Amygdala (tissue), 56 donors: ENCODE measurements at regions not wholly inside any gene's neighbourhood (a gene's known extent, or its start where the extent isn't known, plus 50 kb on each side); places are given as distances from the start of the nearest gene placed in this dataset.
"Not testable (repeated sequence)": the region's sequence is repeated elsewhere in the genome, so short reads cannot be mapped to it uniquely, and the experiment has no call there.

Experiments used
- DNase-seq, 56 donors: peaks; one replicate each; lab custom pipeline; 2025; lab: John Stamatoyannopoulos, UW

- DNase-seq, result not testable (repeated sequence)
Measured at GRCh38 chr15:34528055-34528754, 55.2 kb downstream of the GOLGA8B start.

DNA sequence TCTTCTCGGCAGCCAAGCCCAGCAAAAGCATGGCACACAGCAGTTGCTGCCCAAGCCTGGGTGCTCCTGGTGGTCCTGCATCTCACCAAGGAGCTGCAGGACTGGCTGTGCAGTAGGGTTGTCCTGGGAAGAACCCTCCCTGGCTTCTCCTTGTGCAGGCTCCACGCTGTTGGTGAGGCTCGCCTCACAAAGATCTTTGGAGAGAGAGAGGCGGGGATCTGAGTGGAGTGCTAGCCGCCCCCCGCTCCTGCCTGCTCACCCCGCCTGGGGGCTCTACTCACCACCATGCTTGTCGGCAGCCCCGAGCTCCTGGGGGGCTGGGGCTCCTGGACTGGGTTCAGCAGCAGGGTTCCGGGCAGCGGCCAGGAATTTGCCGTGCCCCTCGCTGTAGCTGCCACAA lies 55.8 kb downstream of the GOLGA8B start:
- DNase-seq, result not testable (repeated sequence)

GRCh38 chr15:34523849-34524248 lies 59.6 kb downstream of the GOLGA8B start:
- not testable (repeated sequence) for DNase-seq

- DNase-seq, result not testable (repeated sequence)
Measured at GRCh38 chr15:34522601-34523000, 60.9 kb downstream of the GOLGA8B start.

DNA sequence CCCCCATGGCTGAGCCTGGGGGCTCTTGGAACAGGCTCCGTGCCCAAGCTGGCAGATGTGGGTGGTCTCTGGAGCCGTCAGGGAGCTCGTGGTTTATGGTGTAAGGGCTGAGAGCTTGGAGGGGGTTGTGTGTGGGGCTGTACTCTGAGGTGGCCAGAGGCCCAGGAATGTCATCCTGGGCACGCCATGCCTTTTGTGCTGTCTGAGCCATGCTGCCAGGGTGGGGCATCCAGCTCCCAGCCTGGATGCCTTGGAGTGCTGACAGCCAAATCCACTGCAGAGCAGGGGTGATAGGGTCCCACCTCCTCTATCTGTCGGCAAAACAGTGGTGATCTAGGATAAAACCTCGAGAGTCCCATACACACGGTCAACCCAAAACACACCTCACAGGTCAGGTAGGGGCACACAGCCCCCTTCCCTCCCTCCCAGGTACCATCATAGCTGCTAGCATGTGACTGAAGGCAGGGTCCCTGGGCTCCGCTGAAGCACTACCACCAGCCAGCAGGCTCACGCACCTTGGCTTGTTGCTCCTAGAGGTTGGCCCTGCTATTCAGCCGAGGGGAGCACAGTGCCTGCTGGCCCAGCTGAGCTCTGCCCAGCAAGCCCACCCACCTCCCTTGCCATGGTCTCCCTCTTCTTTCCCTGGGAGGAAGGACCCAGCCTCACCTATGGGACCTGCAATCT lies 61.5 kb downstream of the GOLGA8B start:
- not testable (repeated sequence) for DNase-seq

DNA sequence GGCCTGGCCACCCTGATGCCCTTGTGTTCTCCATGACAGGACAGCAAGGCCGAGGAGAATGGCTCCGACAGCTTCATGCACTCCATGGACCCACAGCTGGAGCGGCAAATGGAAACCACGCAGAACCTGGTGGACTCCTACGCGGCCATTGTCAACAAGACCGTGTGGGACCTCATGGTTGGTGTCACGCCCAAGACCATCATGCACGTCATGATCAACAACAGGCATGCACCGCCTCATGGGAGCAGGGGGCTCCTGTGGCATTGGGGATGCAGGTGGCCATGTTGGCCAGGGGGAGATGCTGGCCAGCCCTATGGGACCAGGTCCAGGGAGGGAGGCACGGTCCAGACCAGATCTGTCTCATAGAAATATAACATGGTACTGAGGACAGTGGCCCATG lies 62.9 kb downstream of the GOLGA8B start:
- no peak for DNase-seq

DNA sequence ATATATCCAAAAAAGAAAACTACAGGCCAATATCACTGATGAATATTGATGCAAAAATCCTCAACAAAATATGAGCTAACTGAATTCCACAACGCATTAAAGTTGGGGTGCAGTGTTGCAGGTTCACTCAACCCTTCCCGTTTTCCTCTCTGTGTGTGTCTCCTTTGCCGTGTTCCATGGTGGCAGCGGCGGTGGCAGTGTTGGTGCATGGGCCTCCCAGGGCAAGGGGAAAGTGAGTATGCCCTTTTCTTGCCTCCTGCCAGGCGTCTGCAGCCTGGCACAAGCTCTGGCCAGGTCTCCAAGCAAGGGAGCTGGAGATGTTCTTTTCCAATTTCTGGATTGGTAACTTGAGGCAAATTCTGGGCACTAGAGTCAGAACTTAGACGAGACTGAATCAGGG lies 63.4 kb downstream of the GOLGA8B start:
- DNase-seq, result not testable (repeated sequence)

DNA sequence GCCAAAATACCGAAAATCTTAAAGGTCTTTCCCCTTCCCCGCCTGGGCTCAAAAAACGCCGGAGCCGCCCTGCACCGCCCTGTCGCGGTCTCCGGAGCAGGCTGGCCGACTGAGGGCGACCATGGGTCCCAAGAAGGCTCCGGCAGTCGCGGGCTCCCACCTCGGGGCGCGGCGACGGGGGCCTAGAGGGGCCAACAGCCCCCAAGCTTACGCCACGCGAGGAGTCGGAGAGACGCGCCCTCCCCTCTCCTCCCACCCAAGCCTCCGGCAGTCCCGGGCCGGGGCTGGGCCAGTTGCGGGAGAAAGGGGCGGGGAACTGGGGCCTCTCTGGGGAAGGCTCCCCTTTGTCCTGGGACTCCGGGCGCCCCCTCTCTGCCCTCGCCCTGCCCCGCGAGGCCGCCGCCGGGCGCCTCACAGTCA lies 69.2 kb downstream of the GOLGA8B start:
- DNase-seq, result peak in 20 of 56 donors; percentile 1 to 62 (median 26)

- DNase-seq, result no peak
Measured at GRCh38 chr15:34512628-34513027, 70.8 kb downstream of the GOLGA8B start.

DNA sequence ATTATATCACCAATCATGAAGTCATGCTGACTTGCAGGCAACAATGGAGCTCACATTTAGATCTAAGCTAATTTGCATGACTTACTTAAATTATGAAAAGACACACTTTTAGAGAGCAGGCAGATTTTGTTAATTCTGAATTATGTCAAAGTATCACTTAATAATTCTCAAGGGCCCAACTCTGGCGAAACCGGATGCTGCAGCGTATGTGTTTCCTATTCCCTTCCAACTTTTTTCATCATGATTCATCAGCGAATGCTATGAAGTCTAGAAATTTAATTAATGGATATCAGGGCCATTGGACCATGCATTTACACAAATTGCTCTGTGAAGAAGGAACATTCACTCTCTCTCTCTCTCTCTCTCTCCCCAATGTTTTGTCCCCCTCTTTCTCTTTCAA lies 63.5 kb upstream of the GOLGA8A start:
- DNase-seq, result no peak

DNA sequence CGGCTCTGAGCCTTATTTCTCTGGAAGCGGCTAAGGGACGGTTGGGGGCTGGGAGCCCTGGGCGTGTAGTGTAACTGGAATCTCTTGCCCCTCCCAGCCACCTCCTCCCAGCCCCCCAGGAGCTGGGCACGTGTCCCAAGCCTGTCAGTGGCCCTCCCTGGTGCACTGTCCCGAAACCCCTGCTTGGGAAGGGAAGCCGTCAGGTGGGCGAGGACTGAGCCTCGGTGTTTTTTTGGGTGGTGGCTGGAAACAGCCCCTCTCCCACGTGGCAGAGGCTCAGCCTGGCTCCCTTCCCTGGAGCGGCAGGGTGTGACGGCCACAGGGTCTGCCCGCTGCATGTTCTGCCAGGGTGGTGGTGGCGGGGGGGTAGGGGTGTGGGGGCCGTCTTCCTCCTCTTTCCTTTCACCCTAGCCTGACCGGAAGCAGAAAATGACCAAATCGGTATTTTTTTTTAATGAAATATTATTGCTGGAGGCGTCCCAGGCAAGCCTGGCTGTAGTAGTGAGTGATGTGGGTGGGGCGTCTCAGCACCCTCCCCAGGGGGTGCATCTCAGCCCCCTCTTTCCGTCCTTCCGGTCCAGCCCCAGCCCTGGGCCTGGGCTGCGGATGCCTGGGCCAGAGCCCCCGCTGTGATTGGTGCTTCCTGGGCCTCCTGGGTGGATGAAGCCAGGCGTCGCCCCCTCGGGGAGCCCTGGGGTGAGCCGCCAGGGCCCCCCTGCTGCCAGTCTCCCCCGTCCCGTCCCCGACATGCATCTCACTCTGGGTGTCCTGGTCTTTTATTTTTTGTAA lies 58.8 kb upstream of the GOLGA8A start:
- DNase-seq, result no peak

GRCh38 chr15:34495707-34496106 lies 58.1 kb upstream of the GOLGA8A start:
- DNase-seq, result not testable (repeated sequence)

GRCh38 chr15:34494084-34494399 lies 56.4 kb upstream of the GOLGA8A start:
- no peak for DNase-seq

GRCh38 chr15:34493001-34493400 lies 55.4 kb upstream of the GOLGA8A start:
- no peak for DNase-seq

GRCh38 chr15:34491488-34491887 lies 53.9 kb upstream of the GOLGA8A start:
- DNase-seq, result not testable (repeated sequence)

DNA sequence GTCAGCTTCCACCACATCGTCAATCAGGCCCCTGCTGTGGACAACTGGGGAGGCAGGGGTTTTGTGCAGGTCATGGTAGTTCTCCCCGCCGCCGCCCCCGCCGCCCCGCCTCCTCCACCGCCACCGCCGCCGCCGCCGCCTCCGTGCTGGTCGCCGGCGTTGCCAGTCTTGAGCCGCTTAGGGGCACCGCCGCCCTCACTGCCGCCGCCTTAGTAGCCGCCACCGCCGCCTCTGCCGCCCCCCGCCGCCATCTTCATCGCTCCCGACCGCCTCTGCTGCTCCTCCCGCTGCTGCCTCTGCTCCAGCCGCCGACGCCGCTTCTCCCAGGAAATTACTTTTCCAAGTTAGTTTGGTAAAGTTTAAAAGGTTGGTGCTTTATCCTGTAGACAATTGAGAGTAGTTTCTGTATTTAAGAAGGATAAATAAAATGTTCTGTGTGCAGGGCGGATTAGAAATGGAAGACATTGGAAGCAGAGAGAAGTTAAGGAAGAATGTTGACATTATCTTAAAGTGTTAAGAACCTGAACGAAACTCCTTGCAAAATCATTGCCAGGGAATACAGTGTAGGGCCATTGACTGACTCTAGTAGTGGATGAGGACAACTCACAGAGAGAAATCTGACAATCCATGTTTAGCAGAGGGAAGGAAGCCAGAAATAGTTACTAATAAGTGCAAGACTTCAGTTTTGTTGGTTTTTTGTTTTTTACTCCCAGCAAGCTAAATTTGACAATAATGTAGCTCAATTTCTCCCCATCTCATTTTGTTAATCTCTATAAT lies 53.0 kb upstream of the GOLGA8A start:
- DNase-seq, result no peak

DNA sequence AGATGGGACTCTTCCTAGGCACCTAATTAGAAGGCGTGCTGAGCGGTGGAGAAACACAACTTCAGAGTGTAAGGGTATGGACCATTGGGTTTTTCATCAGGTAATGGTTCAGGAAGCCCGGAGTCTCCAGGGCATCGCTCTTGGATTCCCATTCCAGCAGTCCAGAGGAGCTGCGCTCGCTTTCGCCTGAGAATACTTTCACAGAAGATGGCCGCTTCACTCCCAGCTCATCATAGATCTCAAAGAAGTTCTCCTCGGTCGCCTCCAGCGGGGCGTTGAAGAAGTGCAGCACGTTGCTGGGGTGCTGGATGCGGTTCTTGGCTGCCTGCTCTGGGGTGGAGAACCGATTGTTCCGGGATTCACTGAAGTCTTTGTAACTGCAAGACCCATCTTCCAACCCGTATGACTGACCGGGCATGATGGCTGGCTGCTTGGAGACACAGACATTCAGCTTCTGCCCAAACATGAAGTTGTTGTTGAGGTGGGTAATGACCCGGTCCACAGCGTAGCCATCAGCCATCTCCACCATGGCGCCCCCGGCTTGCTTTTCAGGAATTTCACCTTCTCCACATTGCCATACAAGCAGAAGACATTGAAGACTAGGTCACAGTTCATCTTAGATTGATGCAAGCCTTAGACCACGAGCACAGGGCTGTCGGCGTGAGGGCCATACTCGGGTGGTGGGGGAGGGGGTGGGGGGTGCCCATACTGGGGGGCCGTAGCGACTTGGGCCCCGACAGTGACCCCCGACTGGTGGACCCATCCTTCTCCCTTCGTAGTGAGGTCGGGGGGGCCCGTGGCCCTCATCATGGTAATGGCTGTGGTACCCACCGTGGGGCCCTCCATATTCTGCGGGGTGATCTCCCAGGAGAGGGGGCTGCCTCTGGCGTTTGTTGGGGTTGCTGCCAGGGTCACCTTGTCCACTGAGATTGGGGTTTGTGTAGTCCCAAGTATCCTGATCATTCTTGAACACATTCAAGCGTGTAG lies 51.7 kb upstream of the GOLGA8A start:
- not testable (repeated sequence) for DNase-seq
